ENCODE measurements at regions not wholly inside any gene's neighbourhood (a gene's known extent, or its start where the extent isn't known, plus 50 kb on each side); places are given as distances from the start of the nearest gene placed in this dataset.

GRCh38 chr1:22340066-22340465, 111.6 kb upstream of the ZBTB40 start:
- Histone ChIP-seq H3K4me3 (ENCODE audit: low read depth, low read length) (no peak overlapping the region), H3K4me1 (peaks cover 4% of the 10 kb centered on the region; the same call in 1 of the 2 replicates), H3K9me3 (no peaks in the 10 kb centered on the region), H3K27me3 (no peaks in the 10 kb centered on the region), H3K36me3 (no peaks in the 10 kb centered on the region)
- TF ChIP-seq CTCF (IDR thresholded peaks at IDR 0.05; ENCODE audit: low read depth, low read length) = no peak
- no peak for DNase-seq

- TF ChIP-seq CTCF (IDR thresholded peaks at IDR 0.05; ENCODE audit: low read depth, low read length) = no peak
- Histone ChIP-seq H3K4me3 (ENCODE audit: low read depth, low read length) (no peak overlapping the region), H3K4me1 (peaks cover 4% of the 10 kb centered on the region; the same call in 1 of the 2 replicates), H3K36me3 (no peaks in the 10 kb centered on the region), H3K27me3 (no peaks in the 10 kb centered on the region), H3K9me3 (no peaks in the 10 kb centered on the region)
- DNase-seq = no peak
Observed at GRCh38 chr1:22340873-22341272, 110.8 kb upstream of the ZBTB40 start.

GRCh38 chr1:22341791-22342605, 109.7 kb upstream of the ZBTB40 start:
- no peak overlapping the region; the same call in 1 of the 2 replicates for H3K4me3 ChIP-seq (ENCODE audit: low read depth, low read length)
- H3K9me3 ChIP-seq = no peaks in the 10 kb centered on the region
- H3K27me3 ChIP-seq = no peaks in the 10 kb centered on the region
- peaks cover 4% of the 10 kb centered on the region; the same call in 1 of the 2 replicates for H3K4me1 ChIP-seq
- no peaks in the 10 kb centered on the region for H3K36me3 ChIP-seq
- no peak for TF ChIP-seq CTCF (IDR thresholded peaks at IDR 0.05; ENCODE audit: low read depth, low read length)
- peak; percentile 69 for DNase-seq

- Histone ChIP-seq H3K4me1 (peaks cover 4% of the 10 kb centered on the region; the same call in 1 of the 2 replicates), H3K27me3 (no peaks in the 10 kb centered on the region), H3K4me3 (ENCODE audit: low read depth, low read length) (no peak overlapping the region), H3K9me3 (no peaks in the 10 kb centered on the region), H3K36me3 (no peaks in the 10 kb centered on the region)
- no peak for TF ChIP-seq CTCF (IDR thresholded peaks at IDR 0.05; ENCODE audit: low read depth, low read length)
- DNase-seq = no peak
Observed at GRCh38 chr1:22342734-22343191, 108.9 kb upstream of the ZBTB40 start.

- DNase-seq = no peak
- TF ChIP-seq CTCF (IDR thresholded peaks at IDR 0.05; ENCODE audit: low read depth, low read length) = no peak
- H3K36me3 ChIP-seq = no peaks in the 10 kb centered on the region
- no peak overlapping the region for H3K4me3 ChIP-seq (ENCODE audit: low read depth, low read length)
- no peaks in the 10 kb centered on the region for H3K27me3 ChIP-seq
- peaks cover 4% of the 10 kb centered on the region; the same call in 1 of the 2 replicates for H3K4me1 ChIP-seq
- no peaks in the 10 kb centered on the region for H3K9me3 ChIP-seq
Observed at GRCh38 chr1:22343456-22344328, 108.0 kb upstream of the ZBTB40 start.

All from BE2C (cell line).